ENCODE measurements at regions not wholly inside any gene's neighbourhood (a gene's known extent, or its start where the extent isn't known, plus 50 kb on each side); places are given as distances from the start of the nearest gene placed in this dataset.

GRCh38 chr2:16189029-16189835 lies 248.9 kb downstream of the MYCN start:
- Histone ChIP-seq H3K27ac (ENCODE audit: low read depth in 2 of 2, low read length in 1 of 2) (no peak overlapping the region), H3K4me1 (ENCODE audit: control insufficient read depth in 2 of 2, insufficient read depth in 2 of 2, low read length in 1 of 2) (no peaks in the 10 kb centered on the region), H3K4me3 (ENCODE audit: low read depth in 1 of 2, low read length in 2 of 2) (no peak overlapping the region), H3K36me3 (ENCODE audit: control insufficient read depth in 2 of 2, insufficient read depth in 2 of 2, low read length in 1 of 2) (no peaks in the 10 kb centered on the region), H3K27me3 (ENCODE audit: control insufficient read depth in 1 of 2, insufficient read depth in 2 of 2, low read length in 2 of 2) (no peaks in the 10 kb centered on the region), H3K9me3 (ENCODE audit: control insufficient read depth in 2 of 2, insufficient read depth in 1 of 2, low read depth in 1 of 2, low read length in 1 of 2) (no peaks in the 10 kb centered on the region)
- 72 to 78% methylated on average over 5 of the region's 5 CpGs for WGBS, 2 donors

- Histone ChIP-seq H3K27ac (ENCODE audit: low read depth in 2 of 2, low read length in 1 of 2) (no peak overlapping the region), H3K36me3 (ENCODE audit: control insufficient read depth in 2 of 2, insufficient read depth in 2 of 2, low read length in 1 of 2) (no peaks in the 10 kb centered on the region), H3K4me1 (ENCODE audit: control insufficient read depth in 2 of 2, insufficient read depth in 2 of 2, low read length in 1 of 2) (no peaks in the 10 kb centered on the region), H3K9me3 (ENCODE audit: control insufficient read depth in 2 of 2, insufficient read depth in 1 of 2, low read depth in 1 of 2, low read length in 1 of 2) (no peaks in the 10 kb centered on the region), H3K4me3 (ENCODE audit: low read depth in 1 of 2, low read length in 2 of 2) (no peak overlapping the region), H3K27me3 (ENCODE audit: control insufficient read depth in 1 of 2, insufficient read depth in 2 of 2, low read length in 2 of 2) (no peaks in the 10 kb centered on the region)
- WGBS, 2 donors = 70 to 79% methylated on average over 4 of the region's 4 CpGs
These were observed 248.0 kb downstream of the MYCN start for GRCh38 chr2:16188261-16188890.

GRCh38 chr2:16187482-16187817 lies 247.1 kb downstream of the MYCN start:
- H3K27me3 ChIP-seq (ENCODE audit: control insufficient read depth in 1 of 2, insufficient read depth in 2 of 2, low read length in 2 of 2) = no peaks in the 10 kb centered on the region
- H3K4me3 ChIP-seq (ENCODE audit: low read depth in 1 of 2, low read length in 2 of 2) = no peak overlapping the region

GRCh38 chr2:16186661-16187481 lies 246.5 kb downstream of the MYCN start:
- 75 to 79% methylated on average over 8 of the region's 8 CpGs for WGBS, 2 donors
- no peaks in the 10 kb centered on the region for H3K36me3 ChIP-seq (ENCODE audit: control insufficient read depth in 2 of 2, insufficient read depth in 2 of 2, low read length in 1 of 2)
- no peaks in the 10 kb centered on the region for H3K9me3 ChIP-seq (ENCODE audit: control insufficient read depth in 2 of 2, insufficient read depth in 1 of 2, low read depth in 1 of 2, low read length in 1 of 2)
- no peak overlapping the region for H3K27ac ChIP-seq (ENCODE audit: low read depth in 2 of 2, low read length in 1 of 2)
- no peaks in the 10 kb centered on the region for H3K27me3 ChIP-seq (ENCODE audit: control insufficient read depth in 1 of 2, insufficient read depth in 2 of 2, low read length in 2 of 2)
- H3K4me3 ChIP-seq (ENCODE audit: low read depth in 1 of 2, low read length in 2 of 2) = no peak overlapping the region
- H3K4me1 ChIP-seq (ENCODE audit: control insufficient read depth in 2 of 2, insufficient read depth in 2 of 2, low read length in 1 of 2) = no peaks in the 10 kb centered on the region

More at GRCh38 chr2:16187482-16187817, 247.1 kb downstream of the MYCN start:
- no peak overlapping the region for H3K27ac ChIP-seq (ENCODE audit: low read depth in 2 of 2, low read length in 1 of 2)
- H3K9me3 ChIP-seq (ENCODE audit: control insufficient read depth in 2 of 2, insufficient read depth in 1 of 2, low read depth in 1 of 2, low read length in 1 of 2) = no peaks in the 10 kb centered on the region
- H3K36me3 ChIP-seq (ENCODE audit: control insufficient read depth in 2 of 2, insufficient read depth in 2 of 2, low read length in 1 of 2) = no peaks in the 10 kb centered on the region
- no peaks in the 10 kb centered on the region for H3K4me1 ChIP-seq (ENCODE audit: control insufficient read depth in 2 of 2, insufficient read depth in 2 of 2, low read length in 1 of 2)
- 55 to 82% methylated on average over 3 of the region's 3 CpGs for WGBS, 2 donors

- H3K27ac ChIP-seq (ENCODE audit: low read depth in 2 of 2, low read length in 1 of 2) = no peak overlapping the region
- no peaks in the 10 kb centered on the region for H3K36me3 ChIP-seq (ENCODE audit: control insufficient read depth in 2 of 2, insufficient read depth in 2 of 2, low read length in 1 of 2)
- no peaks in the 10 kb centered on the region for H3K27me3 ChIP-seq (ENCODE audit: control insufficient read depth in 1 of 2, insufficient read depth in 2 of 2, low read length in 2 of 2)
- no peak overlapping the region for H3K4me3 ChIP-seq (ENCODE audit: low read depth in 1 of 2, low read length in 2 of 2)
- H3K4me1 ChIP-seq (ENCODE audit: control insufficient read depth in 2 of 2, insufficient read depth in 2 of 2, low read length in 1 of 2) = no peaks in the 10 kb centered on the region
- no peaks in the 10 kb centered on the region for H3K9me3 ChIP-seq (ENCODE audit: control insufficient read depth in 2 of 2, insufficient read depth in 1 of 2, low read depth in 1 of 2, low read length in 1 of 2)
- WGBS, 2 donors = 88 to 90% methylated on average over 11 of the region's 11 CpGs
These were observed 245.5 kb downstream of the MYCN start for GRCh38 chr2:16185801-16186272.

GRCh38 chr2:16184945-16185660 lies 244.8 kb downstream of the MYCN start:
- Histone ChIP-seq H3K4me1 (ENCODE audit: control insufficient read depth in 2 of 2, insufficient read depth in 2 of 2, low read length in 1 of 2) (no peaks in the 10 kb centered on the region), H3K36me3 (ENCODE audit: control insufficient read depth in 2 of 2, insufficient read depth in 2 of 2, low read length in 1 of 2) (no peaks in the 10 kb centered on the region), H3K27ac (ENCODE audit: low read depth in 2 of 2, low read length in 1 of 2) (no peak overlapping the region), H3K9me3 (ENCODE audit: control insufficient read depth in 2 of 2, insufficient read depth in 1 of 2, low read depth in 1 of 2, low read length in 1 of 2) (no peaks in the 10 kb centered on the region), H3K4me3 (ENCODE audit: low read depth in 1 of 2, low read length in 2 of 2) (no peak overlapping the region), H3K27me3 (ENCODE audit: control insufficient read depth in 1 of 2, insufficient read depth in 2 of 2, low read length in 2 of 2) (no peaks in the 10 kb centered on the region)
- WGBS, 2 donors = 90 to 94% methylated on average over 9 of the region's 9 CpGs

GRCh38 chr2:16184341-16184890 lies 244.1 kb downstream of the MYCN start:
- H3K36me3 ChIP-seq (ENCODE audit: control insufficient read depth in 2 of 2, insufficient read depth in 2 of 2, low read length in 1 of 2) = no peaks in the 10 kb centered on the region
- H3K9me3 ChIP-seq (ENCODE audit: control insufficient read depth in 2 of 2, insufficient read depth in 1 of 2, low read depth in 1 of 2, low read length in 1 of 2) = no peaks in the 10 kb centered on the region
- H3K27ac ChIP-seq (ENCODE audit: low read depth in 2 of 2, low read length in 1 of 2) = no peak overlapping the region
- H3K4me1 ChIP-seq (ENCODE audit: control insufficient read depth in 2 of 2, insufficient read depth in 2 of 2, low read length in 1 of 2) = peaks cover 0 to 2% of the 10 kb centered on the region in 2 donors
- no peak overlapping the region for H3K4me3 ChIP-seq (ENCODE audit: low read depth in 1 of 2, low read length in 2 of 2)
- no peaks in the 10 kb centered on the region for H3K27me3 ChIP-seq (ENCODE audit: control insufficient read depth in 1 of 2, insufficient read depth in 2 of 2, low read length in 2 of 2)
- 37 to 80% methylated on average over 4 of the region's 4 CpGs for WGBS, 2 donors

GRCh38 chr2:16183345-16183744 lies 243.0 kb downstream of the MYCN start:
- Histone ChIP-seq H3K4me3 (ENCODE audit: low read depth in 1 of 2, low read length in 2 of 2) (no peak overlapping the region), H3K9me3 (ENCODE audit: control insufficient read depth in 2 of 2, insufficient read depth in 1 of 2, low read depth in 1 of 2, low read length in 1 of 2) (no peaks in the 10 kb centered on the region), H3K27me3 (ENCODE audit: control insufficient read depth in 1 of 2, insufficient read depth in 2 of 2, low read length in 2 of 2) (no peaks in the 10 kb centered on the region), H3K36me3 (ENCODE audit: control insufficient read depth in 2 of 2, insufficient read depth in 2 of 2, low read length in 1 of 2) (no peaks in the 10 kb centered on the region), H3K4me1 (ENCODE audit: control insufficient read depth in 2 of 2, insufficient read depth in 2 of 2, low read length in 1 of 2) (peaks cover 0 to 2% of the 10 kb centered on the region in 2 donors), H3K27ac (ENCODE audit: low read depth in 2 of 2, low read length in 1 of 2) (no peak overlapping the region)
- 93% methylated on average over 3 of the region's 3 CpGs for WGBS, 2 donors

- no peak overlapping the region for H3K27ac ChIP-seq (ENCODE audit: low read depth in 2 of 2, low read length in 1 of 2)
- no peaks in the 10 kb centered on the region for H3K36me3 ChIP-seq (ENCODE audit: control insufficient read depth in 2 of 2, insufficient read depth in 2 of 2, low read length in 1 of 2)
- H3K4me3 ChIP-seq (ENCODE audit: low read depth in 1 of 2, low read length in 2 of 2) = no peak overlapping the region
- H3K9me3 ChIP-seq (ENCODE audit: control insufficient read depth in 2 of 2, insufficient read depth in 1 of 2, low read depth in 1 of 2, low read length in 1 of 2) = no peaks in the 10 kb centered on the region
- no peaks in the 10 kb centered on the region for H3K27me3 ChIP-seq (ENCODE audit: control insufficient read depth in 1 of 2, insufficient read depth in 2 of 2, low read length in 2 of 2)
- peaks cover 0 to 2% of the 10 kb centered on the region in 2 donors for H3K4me1 ChIP-seq (ENCODE audit: control insufficient read depth in 2 of 2, insufficient read depth in 2 of 2, low read length in 1 of 2)
These were observed 242.5 kb downstream of the MYCN start for GRCh38 chr2:16182841-16183240.

Measured in esophagus (tissue), 2 donors.